OCI-LY3 (cell line): ENCODE measurements at regions not wholly inside any gene's neighbourhood (a gene's known extent, or its start where the extent isn't known, plus 50 kb on each side); places are given as distances from the start of the nearest gene placed in this dataset.
"Not testable (repeated sequence)": the region's sequence is repeated elsewhere in the genome, so short reads cannot be mapped to it uniquely, and the experiment has no call there.

Experiments
- H2AFZ ChIP-seq: fragments of 200-600, 300-600 bp; shearing (Covaris generic); 2 replicates; pipeline ENCODE4 v1.6.0; 2014; ENCODE audit warnings: antibody characterized with exemption, low read depth, low read length
- H3K27ac ChIP-seq: fragments of 200-600, 300-600 bp; sonication (generic); 2 replicates; pipeline ENCODE4 v1.5.1; 2014; ENCODE audit warnings: mild to moderate bottlenecking, low read length, moderate library complexity, mixed read lengths
- H3K27me3 ChIP-seq: fragments of 200-600, 300-600 bp; sonication (generic); 2 replicates; pipeline ENCODE4 v1.6.1; 2014; ENCODE audit warnings: low read depth, low read length, mixed read lengths
- H3K36me3 ChIP-seq: fragments of 200-600, 300-600 bp; sonication (generic); replicated peaks from 2 replicates; pipeline ENCODE3; 2014; ENCODE audit warnings: low read depth, low read length, mixed read lengths
- H3K4me1 ChIP-seq: fragments of 300-600, 200-600 bp; sonication (generic); 2 replicates; pipeline ENCODE4 v1.6.1; 2014; ENCODE audit warnings: low read length, mixed read lengths
- H3K4me2 ChIP-seq: fragments of 200-600, 300-600 bp; sonication (generic); 2 replicates; pipeline ENCODE4 v1.6.1; 2014; ENCODE audit warnings: low read length, mixed read lengths
- H3K4me3 ChIP-seq: fragments of 300-600, 200-600 bp; sonication (generic); 2 replicates; pipeline ENCODE4 v1.5.1; 2014; ENCODE audit warnings: antibody characterized with exemption, mild to moderate bottlenecking, low read length, moderate library complexity
- H3K79me2 ChIP-seq: fragments of 300-600, 200-600 bp; shearing (Covaris generic); 2 replicates; pipeline ENCODE4 v1.6.1; 2014; ENCODE audit warnings: mild to moderate bottlenecking, low read length, mixed read lengths
- H3K9ac ChIP-seq: fragments of 300-600, 200-600 bp; shearing (Covaris generic); 2 replicates; pipeline ENCODE4 v1.6.0; 2014; ENCODE audit warnings: mild to moderate bottlenecking, low read length, moderate library complexity
- H3K9me3 ChIP-seq: fragments of 200-600, 300-600 bp; shearing (Covaris generic); 2 replicates; pipeline ENCODE4 v1.6.1; 2014; ENCODE audit warnings: low read length, mixed read lengths; ENCODE audit not compliant: insufficient read depth
- H4K20me1 ChIP-seq: fragments of 200-600, 300-600 bp; sonication (generic); 2 replicates; pipeline ENCODE4 v1.6.1; 2016; ENCODE audit warnings: low read length, mixed read lengths; ENCODE audit not compliant: insufficient read depth
- EZH2phosphoT487 ChIP-seq: fragments of 200-600 bp; shearing (Covaris generic); IDR thresholded peaks from 2 replicates; pipeline ENCODE4 v1.6.1; 2018; ENCODE audit warnings: antibody characterized with exemption, mixed run types, low read depth
- TF ChIP-seq, protein P1 (sequence below): fragments of 200-600, 300-600 bp; sonication (generic); IDR thresholded peaks from 2 replicates; pipeline ENCODE4 v1.5.1; 2014; ENCODE audit warnings: antibody characterized with exemption, low read length, low read depth

GRCh38 chr2:242012956-242013764 lies 143.6 kb downstream of the RTP5 start:
- TF ChIP-seq, protein P1, sequence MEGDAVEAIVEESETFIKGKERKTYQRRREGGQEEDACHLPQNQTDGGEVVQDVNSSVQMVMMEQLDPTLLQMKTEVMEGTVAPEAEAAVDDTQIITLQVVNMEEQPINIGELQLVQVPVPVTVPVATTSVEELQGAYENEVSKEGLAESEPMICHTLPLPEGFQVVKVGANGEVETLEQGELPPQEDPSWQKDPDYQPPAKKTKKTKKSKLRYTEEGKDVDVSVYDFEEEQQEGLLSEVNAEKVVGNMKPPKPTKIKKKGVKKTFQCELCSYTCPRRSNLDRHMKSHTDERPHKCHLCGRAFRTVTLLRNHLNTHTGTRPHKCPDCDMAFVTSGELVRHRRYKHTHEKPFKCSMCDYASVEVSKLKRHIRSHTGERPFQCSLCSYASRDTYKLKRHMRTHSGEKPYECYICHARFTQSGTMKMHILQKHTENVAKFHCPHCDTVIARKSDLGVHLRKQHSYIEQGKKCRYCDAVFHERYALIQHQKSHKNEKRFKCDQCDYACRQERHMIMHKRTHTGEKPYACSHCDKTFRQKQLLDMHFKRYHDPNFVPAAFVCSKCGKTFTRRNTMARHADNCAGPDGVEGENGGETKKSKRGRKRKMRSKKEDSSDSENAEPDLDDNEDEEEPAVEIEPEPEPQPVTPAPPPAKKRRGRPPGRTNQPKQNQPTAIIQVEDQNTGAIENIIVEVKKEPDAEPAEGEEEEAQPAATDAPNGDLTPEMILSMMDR = no peak
- TF ChIP-seq EZH2phosphoT487 = no peak
- Histone ChIP-seq H3K4me3 (no peak overlapping the region), H4K20me1 (no peaks in the 10 kb centered on the region)

GRCh38 chr2:242013771-242014170 lies 144.2 kb downstream of the RTP5 start:
- Histone ChIP-seq H3K36me3 (no peaks in the 10 kb centered on the region), H3K9me3 (no peaks in the 10 kb centered on the region), H2AFZ (no peak overlapping the region), H4K20me1 (no peaks in the 10 kb centered on the region), H3K9ac (no peak overlapping the region), H3K27me3 (peaks cover 8% of the 10 kb centered on the region), H3K4me3 (no peak overlapping the region), H3K27ac (no peak overlapping the region), H3K79me2 (no peaks in the 10 kb centered on the region), H3K4me1 (peaks cover 11% of the 10 kb centered on the region), H3K4me2 (no peak overlapping the region)
- TF ChIP-seq EZH2phosphoT487 = no peak
- TF ChIP-seq, protein P1 = no peak

More at GRCh38 chr2:242012956-242013764, 143.6 kb downstream of the RTP5 start:
- H3K27me3 ChIP-seq = peaks cover 8% of the 10 kb centered on the region
- H3K79me2 ChIP-seq = no peaks in the 10 kb centered on the region
- no peak overlapping the region for H3K9ac ChIP-seq
- H3K4me1 ChIP-seq = peaks cover 11% of the 10 kb centered on the region
- no peak overlapping the region for H3K4me2 ChIP-seq
- no peaks in the 10 kb centered on the region for H3K36me3 ChIP-seq
- no peak overlapping the region for H3K27ac ChIP-seq
- H2AFZ ChIP-seq = no peak overlapping the region
- no peaks in the 10 kb centered on the region for H3K9me3 ChIP-seq

DNA sequence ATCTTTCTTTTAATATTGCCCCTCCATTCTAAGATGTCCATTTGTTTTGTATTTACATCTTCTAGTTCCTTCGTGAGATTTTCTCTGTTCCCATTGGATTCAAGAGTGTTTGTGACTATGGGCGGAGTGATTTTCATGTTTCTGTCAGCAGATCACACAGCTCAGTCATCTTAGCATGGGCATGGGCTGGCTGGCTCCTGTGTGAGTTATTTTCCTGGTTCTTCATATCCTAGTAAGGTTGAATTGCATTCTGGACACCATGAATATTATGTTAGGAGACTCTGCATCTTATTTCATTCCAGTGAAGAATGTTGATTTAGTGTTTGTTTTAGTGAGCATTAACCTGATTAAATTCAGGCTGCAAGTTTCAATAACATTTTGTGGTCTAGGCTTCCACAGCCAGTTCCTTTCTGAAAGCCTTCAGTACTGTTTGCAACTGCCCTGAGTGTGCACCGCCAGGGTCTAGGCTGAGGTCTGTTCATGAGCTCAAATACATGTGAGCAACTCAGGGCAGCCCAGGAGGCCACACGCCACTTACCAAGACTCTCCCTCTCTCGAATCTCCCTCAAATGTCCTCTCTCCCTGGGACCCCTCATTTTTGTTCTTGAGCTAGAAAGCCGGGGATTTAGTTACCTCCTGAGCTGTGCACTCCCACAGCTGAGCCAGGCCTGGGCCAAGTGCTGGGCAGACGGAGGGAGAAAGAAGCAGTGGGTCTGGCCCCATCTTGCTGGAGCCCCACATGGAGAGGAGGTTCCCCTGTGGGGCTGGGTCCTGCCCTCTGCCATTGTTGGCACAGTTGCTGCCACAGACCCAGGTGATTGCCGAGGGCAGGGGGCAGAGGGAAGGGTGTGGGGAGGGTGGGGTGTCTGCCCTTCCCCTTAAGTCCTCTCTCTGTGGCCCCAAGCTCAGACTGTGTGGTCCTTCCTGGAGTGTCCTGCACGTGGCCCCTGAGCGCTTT lies 145.9 kb downstream of the RTP5 start:
- peaks cover 11% of the 10 kb centered on the region for H3K4me1 ChIP-seq

DNA sequence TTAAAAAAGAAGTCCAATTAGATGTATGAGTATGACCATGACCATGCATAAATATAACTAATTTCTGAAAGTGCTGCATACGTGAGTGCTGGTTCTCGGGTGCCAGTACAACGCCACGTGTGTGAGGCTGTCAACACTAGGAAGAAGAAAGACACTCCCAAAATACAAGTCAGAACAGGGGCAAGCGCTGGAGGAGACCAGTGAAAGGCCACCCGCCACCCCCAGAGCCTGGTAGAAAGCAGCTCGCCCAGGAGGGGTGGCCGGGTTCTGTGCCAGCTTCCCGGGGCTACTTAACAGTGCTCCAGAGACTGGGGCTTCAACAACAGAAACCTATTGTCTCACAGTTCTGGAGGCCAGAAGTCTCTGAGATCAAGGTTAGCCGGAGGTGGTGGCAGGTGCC lies 147.6 kb downstream of the RTP5 start:
- H3K9me3 ChIP-seq = no peaks in the 10 kb centered on the region
- H3K4me2 ChIP-seq = no peak overlapping the region
- no peak overlapping the region for H3K9ac ChIP-seq
- H4K20me1 ChIP-seq = no peaks in the 10 kb centered on the region
- TF ChIP-seq, protein P1 = no peak
- TF ChIP-seq EZH2phosphoT487 = no peak
- H3K4me3 ChIP-seq = no peak overlapping the region
- H3K4me1 ChIP-seq = peaks cover under 1% of the 10 kb centered on the region; the same call in 1 of the 2 replicates
- no peak overlapping the region for H2AFZ ChIP-seq
- H3K27ac ChIP-seq = no peak overlapping the region
- no peaks in the 10 kb centered on the region for H3K79me2 ChIP-seq
- H3K27me3 ChIP-seq = peaks cover 10% of the 10 kb centered on the region
- no peaks in the 10 kb centered on the region for H3K36me3 ChIP-seq

More for the DNA sequence above, 145.9 kb downstream of the RTP5 start:
- H3K4me2 ChIP-seq = no peak overlapping the region
- no peaks in the 10 kb centered on the region for H3K36me3 ChIP-seq
- no peak overlapping the region for H3K4me3 ChIP-seq
- no peaks in the 10 kb centered on the region for H3K79me2 ChIP-seq
- H3K9me3 ChIP-seq = no peaks in the 10 kb centered on the region
- H3K27ac ChIP-seq = no peak overlapping the region
- H2AFZ ChIP-seq = no peak overlapping the region
- H3K9ac ChIP-seq = no peak overlapping the region
- no peak for TF ChIP-seq EZH2phosphoT487
- peaks cover 11% of the 10 kb centered on the region for H3K27me3 ChIP-seq
- no peaks in the 10 kb centered on the region for H4K20me1 ChIP-seq

DNA sequence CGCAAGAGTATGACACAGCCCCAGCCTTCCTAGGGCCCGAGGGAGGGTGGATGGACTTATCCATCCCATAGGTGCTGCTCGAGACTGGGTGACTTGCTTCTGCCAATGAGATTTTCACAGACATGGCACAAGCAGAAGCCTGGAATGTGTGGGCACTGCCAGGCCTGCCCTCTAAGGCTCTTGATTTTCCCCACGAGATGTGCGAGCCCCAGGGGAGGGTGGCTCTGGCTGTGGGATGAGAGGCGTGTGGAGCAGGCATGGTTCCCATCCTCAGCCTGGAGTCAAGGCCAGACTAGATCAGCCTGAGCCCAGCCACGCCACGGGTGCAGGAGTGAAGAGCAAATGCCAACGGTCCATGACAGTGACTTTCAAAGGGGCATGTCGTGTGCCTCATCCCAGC lies 148.9 kb downstream of the RTP5 start:
- not testable (repeated sequence) for H4K20me1 ChIP-seq, H3K27me3 ChIP-seq, H3K27ac ChIP-seq, H3K9me3 ChIP-seq, H3K9ac ChIP-seq, H3K4me1 ChIP-seq, H3K79me2 ChIP-seq, H3K4me2 ChIP-seq, H3K36me3 ChIP-seq, H2AFZ ChIP-seq, H3K4me3 ChIP-seq
